Skeletal muscle tissue (tissue), 3 donors: ENCODE measurements at regions not wholly inside any gene's neighbourhood (a gene's known extent, or its start where the extent isn't known, plus 50 kb on each side); places are given as distances from the start of the nearest gene placed in this dataset.
"Not testable (repeated sequence)": the region's sequence is repeated elsewhere in the genome, so short reads cannot be mapped to it uniquely, and the experiment has no call there.

Experiments
- H3K27ac ChIP-seq: one replicate; pipeline ENCODE4 v1.7.0; 2013; ENCODE audit warnings: mild to moderate bottlenecking, low read depth, low read length, inconsistent platforms
- H3K27me3 ChIP-seq, 3 donors: one replicate each; pipeline ENCODE4 v1.7.0; 2013; ENCODE audit warnings: low read length in 3 of 3; ENCODE audit not compliant: control insufficient read depth in 3 of 3, insufficient read depth in 3 of 3
- H3K36me3 ChIP-seq, 3 donors: one replicate each; pipeline ENCODE4 v1.7.0; 2013; ENCODE audit warnings: low read length in 3 of 3; ENCODE audit not compliant: control insufficient read depth in 3 of 3, insufficient read depth in 3 of 3
- H3K4me1 ChIP-seq, 3 donors: one replicate each; pipeline ENCODE4 v1.7.0; 2013; ENCODE audit warnings: low read length in 3 of 3, mild to moderate bottlenecking in 3 of 3; ENCODE audit not compliant: control insufficient read depth in 3 of 3, insufficient read depth in 3 of 3
- H3K4me3 ChIP-seq, 3 donors: one replicate each; pipeline ENCODE4 v1.7.0; 2013; ENCODE audit warnings: low read length in 3 of 3
- H3K9ac ChIP-seq, 3 donors: one replicate each; pipeline ENCODE4 v1.7.0; 2013; ENCODE audit warnings: low read length in 3 of 3, mild to moderate bottlenecking in 3 of 3, moderate library complexity in 2 of 3, low read depth in 1 of 3
- H3K9me3 ChIP-seq, 3 donors: one replicate each; pipeline ENCODE4 v1.7.0; 2013; ENCODE audit warnings: low read length in 3 of 3; ENCODE audit not compliant: control insufficient read depth in 3 of 3
- donor health status: Osteomylitis.

DNA sequence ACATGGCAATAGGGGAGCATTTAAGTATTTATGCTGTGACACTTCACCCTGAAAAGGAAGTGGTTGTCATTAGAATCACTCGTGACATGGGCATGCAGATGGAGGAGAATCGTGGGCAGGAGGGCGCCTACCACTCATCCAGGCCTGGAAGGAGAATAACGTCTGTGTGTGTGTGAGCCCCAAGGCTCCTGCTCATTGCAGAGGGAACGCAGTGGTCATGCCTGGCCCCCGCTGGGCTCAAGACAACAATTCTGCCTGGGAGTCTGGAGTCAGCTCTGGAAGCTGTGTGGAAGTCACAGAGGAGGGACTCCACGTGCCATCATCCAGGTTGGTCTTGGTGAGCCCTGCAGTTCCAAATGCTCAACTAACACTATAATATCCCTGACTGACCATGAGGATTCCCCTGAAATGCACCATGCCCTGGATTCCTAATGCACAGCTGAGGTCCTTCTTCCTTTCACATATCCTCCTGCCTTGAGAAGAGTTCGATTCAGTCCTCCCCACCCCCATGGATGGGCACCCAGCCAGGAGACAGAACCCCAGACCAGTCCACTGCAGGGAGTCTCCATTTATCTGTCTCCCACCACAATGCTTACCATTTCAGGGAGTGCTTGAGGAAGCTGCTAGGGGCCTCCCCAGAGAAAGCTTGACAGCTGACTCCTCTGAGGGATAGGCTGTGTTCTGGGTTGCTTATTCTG lies 446.9 kb upstream of the B3GAT1 start:
- H3K4me3 ChIP-seq, result no peak overlapping the region
- H3K4me1 ChIP-seq, result no peaks in the 10 kb centered on the region
- no peak overlapping the region for H3K9ac ChIP-seq
- H3K27ac ChIP-seq, result no peak overlapping the region
- no peaks in the 10 kb centered on the region for H3K9me3 ChIP-seq
- H3K36me3 ChIP-seq, result no peaks in the 10 kb centered on the region
- H3K27me3 ChIP-seq, result peaks cover 0 to 18% (median 7%) of the 10 kb centered on the region in 3 donors

DNA sequence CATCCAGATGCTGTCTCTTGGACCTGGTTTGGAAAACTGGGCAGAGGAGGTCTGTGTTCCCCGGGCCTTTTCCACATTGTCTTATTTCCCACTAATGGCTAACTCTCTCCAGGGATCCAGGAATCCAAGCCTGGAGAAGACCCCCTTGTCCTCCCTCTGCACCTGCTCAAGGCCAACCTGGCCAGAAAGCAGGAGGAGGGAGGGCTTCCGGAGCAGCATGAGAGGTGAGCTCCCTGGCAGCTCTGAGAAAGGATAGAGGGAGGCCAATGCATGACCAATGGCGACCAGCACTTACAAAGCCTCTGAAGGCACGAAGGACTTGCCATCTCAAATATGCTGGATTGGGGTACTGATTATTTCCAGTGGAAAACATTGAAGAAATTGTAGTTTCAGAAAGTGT lies 445.0 kb upstream of the B3GAT1 start:
- Histone ChIP-seq H3K4me1 (no peaks in the 10 kb centered on the region), H3K27ac (no peak overlapping the region), H3K9me3 (no peaks in the 10 kb centered on the region), H3K36me3 (no peaks in the 10 kb centered on the region), H3K4me3 (no peak overlapping the region), H3K9ac (no peak overlapping the region), H3K27me3 (peaks cover 0 to 6% (median 2%) of the 10 kb centered on the region in 3 donors)

DNA sequence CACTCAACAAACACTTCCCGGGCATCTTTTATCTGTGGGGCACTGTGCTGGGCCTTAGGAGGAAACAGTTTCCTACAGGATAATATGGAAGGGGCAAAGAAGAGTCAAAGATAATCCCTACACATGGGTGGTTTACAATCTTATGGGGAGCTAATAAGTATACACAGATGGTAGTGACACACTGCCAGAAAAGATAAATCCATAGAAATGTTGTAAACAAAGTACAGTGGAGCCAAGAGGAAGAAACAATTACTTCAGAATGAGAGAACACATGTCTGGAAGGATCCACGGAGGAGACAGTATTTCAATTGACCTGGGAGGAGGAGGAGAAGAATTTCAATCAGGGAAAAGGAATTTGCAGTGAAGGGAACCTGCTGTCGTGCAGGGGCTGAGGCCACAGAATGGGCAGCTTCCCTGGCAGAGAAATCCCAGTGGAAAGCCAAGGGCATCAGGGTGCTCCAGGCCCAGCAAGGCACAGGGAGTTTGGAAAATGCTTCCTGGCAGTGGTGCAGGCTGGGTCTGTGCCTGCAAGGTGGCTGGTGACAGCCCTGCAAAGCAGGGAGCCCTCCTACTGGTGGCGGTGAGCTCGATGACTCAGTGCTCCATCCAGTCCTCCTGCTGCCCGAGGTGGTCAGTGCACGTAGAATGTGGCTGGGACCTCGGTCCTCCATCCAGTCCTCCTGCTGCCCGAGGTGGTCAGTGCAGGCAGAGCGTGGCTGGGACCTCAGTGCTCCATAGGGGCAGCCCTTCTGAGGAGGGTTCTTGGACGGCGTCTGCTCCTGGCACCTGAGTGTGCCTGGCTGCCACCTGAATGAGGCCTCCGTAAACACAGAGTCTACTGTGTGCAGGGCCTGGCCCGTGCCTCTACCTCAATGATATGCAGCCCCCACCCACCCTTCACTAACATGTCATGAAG lies 444.3 kb upstream of the B3GAT1 start:
- Histone ChIP-seq H3K27me3 (peaks cover 0 to 3% (median 2%) of the 10 kb centered on the region in 3 donors), H3K4me3 (no peak overlapping the region), H3K9me3 (no peaks in the 10 kb centered on the region), H3K9ac (no peak overlapping the region), H3K4me1 (no peaks in the 10 kb centered on the region), H3K27ac (no peak overlapping the region), H3K36me3 (no peaks in the 10 kb centered on the region)

DNA sequence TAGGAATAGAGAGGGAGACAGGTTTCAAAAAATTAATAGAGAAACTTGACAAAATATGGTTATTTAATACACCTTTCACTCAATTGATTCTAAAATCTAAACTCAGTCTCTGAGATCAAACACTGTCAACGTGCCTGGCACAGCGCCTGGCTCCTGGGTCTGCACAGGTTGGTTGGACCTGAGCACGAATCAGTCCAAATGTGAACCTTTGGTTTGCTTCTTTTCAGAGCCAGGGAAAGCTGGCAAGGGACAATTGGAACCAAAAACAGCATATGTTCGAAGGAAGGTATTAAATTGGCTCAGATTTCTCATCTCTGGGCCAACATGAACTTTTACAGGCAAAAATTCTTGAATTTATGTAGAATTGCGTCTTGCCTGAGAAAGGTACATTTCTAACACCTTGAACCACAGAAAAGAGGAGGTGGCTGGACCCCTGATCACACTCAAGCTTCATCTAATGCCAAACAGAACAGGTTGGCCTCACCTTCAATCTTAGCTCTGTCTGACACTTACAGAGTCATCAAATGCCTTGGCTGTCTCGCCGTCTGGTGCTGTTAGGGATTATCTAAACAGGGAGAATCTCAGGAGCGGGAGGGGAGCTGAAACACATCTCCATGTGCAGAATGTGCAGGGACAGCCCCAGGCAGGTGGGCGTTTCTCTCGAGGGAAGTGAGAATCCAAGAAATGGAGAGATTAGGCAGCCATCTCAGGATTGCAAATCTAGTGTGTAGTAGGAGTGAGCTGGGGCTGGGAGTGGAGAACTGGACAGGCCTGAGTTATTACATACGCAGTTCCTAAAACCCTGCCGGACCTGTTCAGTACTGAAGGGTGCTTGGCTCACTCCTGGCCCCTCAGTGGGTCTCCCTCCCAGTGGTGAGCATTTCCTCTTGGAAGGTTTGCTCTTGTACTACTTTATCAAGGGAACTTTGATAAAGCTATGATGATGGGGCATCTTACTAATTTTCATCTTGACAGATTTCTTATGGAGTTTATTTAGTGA lies 442.2 kb upstream of the B3GAT1 start:
- Histone ChIP-seq H3K36me3 (no peaks in the 10 kb centered on the region), H3K9ac (no peak overlapping the region), H3K9me3 (no peaks in the 10 kb centered on the region), H3K27ac (no peak overlapping the region), H3K4me1 (no peaks in the 10 kb centered on the region), H3K27me3 (peaks cover 0 to 5% (median 2%) of the 10 kb centered on the region in 3 donors), H3K4me3 (no peak overlapping the region)

DNA sequence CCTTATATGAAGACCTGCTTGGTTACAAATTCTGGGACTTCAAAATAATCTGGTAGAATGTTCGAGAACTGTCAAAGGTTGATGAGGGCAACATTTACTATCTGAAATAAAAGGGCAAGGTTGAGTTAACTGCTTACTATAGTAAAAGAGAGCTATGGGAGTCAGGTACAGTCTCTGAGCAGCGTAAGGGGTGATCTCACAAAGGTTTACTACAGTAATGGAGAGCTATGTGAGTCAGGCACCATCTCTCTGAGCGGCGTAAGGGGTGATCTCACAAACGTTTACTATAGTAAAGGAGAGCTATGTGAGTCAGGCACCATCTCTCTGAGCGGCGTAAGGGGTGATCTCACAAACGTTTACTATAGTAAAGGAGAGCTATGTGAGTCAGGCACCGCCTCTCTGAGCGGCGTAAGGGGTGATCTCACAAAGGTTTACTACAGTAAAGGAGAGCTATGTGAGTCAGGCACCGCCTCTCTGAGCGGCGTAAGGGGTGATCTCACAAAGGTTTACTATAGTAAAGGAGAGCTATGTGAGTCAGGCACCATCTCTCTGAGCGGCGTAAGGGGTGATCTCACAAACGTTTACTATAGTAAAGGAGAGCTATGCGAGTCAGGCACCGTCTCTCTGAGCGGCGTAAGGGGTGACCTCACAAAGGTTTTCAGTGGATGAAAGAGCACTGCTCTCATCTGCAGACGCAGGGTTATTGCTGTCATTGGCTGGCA lies 439.6 kb upstream of the B3GAT1 start:
- H3K27me3 ChIP-seq, result peaks cover 0 to 11% (median 2%) of the 10 kb centered on the region in 3 donors
- not testable (repeated sequence) for H3K36me3 ChIP-seq, H3K9me3 ChIP-seq, H3K27ac ChIP-seq, H3K4me1 ChIP-seq, H3K4me3 ChIP-seq, H3K9ac ChIP-seq

DNA sequence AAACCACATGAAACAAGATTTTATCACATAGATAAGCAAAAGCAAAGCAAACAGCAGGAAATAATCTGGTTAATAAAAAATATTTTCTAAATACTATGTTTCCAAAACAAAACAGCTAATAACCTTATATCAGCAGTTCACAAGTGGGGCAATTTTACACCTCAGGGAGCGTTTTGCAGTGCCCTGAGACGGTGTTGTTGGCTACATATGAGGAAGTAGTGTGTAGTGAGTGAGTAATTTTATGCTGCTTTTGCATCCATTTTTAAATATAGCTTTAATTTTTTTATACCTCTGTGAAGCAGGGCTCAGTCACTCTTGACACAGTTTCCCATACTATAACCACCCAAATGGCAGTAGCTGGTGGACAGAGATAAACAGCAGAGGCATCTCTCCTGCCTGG lies 438.5 kb upstream of the B3GAT1 start:
- no peaks in the 10 kb centered on the region for H3K4me1 ChIP-seq
- no peak overlapping the region for H3K9ac ChIP-seq
- no peaks in the 10 kb centered on the region for H3K36me3 ChIP-seq
- H3K9me3 ChIP-seq, result no peaks in the 10 kb centered on the region
- H3K27ac ChIP-seq, result no peak overlapping the region
- H3K4me3 ChIP-seq, result no peak overlapping the region
- H3K27me3 ChIP-seq, result peaks cover 0 to 11% (median 2%) of the 10 kb centered on the region in 3 donors

DNA sequence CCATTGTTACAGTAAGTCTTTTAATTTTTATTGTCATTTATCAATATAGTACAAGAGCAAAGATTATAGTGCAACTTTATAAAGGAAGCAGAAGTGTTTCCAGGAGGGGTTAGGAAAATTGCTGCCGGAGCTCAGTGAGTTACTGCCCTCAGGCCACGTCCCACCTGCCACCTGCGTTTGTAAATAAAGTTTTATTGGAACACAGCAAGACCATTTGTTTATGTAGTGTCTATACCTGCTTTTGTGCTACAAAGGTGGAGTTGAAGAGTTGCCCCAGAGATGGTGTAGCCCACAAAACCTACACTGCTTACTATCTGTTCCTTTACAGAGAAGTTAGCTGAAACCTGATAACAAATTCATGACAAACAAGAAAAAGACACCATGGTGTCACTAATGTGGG lies 437.8 kb upstream of the B3GAT1 start:
- Histone ChIP-seq H3K27ac (no peak overlapping the region), H3K4me3 (no peak overlapping the region), H3K4me1 (no peaks in the 10 kb centered on the region), H3K9me3 (no peaks in the 10 kb centered on the region), H3K27me3 (peaks cover 0 to 14% (median 2%) of the 10 kb centered on the region in 3 donors), H3K36me3 (no peaks in the 10 kb centered on the region), H3K9ac (no peak overlapping the region)

DNA sequence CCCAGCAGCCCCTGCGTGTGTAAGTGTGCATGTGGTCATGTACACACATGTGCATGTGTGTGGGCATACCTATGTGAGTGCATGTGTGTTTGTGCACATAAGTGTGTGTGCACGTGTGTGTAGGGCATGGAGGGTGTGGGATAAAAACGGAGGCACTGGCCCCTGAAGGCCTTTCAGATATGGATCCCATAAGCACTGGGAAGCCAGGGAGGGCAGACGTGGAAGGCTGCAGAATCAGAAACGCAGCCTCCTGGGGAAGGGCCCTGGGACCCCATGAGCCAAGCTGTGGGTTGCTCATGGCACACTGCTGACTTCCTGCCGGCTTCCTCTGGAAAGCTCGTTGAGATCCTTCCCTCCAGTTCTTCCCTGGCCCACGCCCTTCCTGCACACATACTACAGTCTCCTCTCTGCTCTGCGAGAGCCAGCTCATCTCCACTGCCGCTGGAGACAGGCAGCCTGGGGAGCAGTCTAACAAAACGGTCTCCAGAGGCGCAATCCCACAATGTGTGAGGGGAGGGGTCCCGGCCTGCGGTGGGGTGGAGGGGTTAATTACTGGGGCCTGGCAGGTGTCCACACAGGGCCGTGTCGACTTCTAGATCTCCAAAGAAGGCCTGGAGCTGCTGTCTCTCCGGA lies 435.2 kb upstream of the B3GAT1 start:
- Histone ChIP-seq H3K9me3 (no peaks in the 10 kb centered on the region), H3K36me3 (no peaks in the 10 kb centered on the region), H3K4me1 (no peaks in the 10 kb centered on the region), H3K27me3 (peaks cover 0 to 26% (median 10%) of the 10 kb centered on the region in 3 donors), H3K27ac (no peak overlapping the region), H3K9ac (no peak overlapping the region), H3K4me3 (no peak overlapping the region)
